ENCODE measurements at regions not wholly inside any gene's neighbourhood (a gene's known extent, or its start where the extent isn't known, plus 50 kb on each side); places are given as distances from the start of the nearest gene placed in this dataset.

GRCh38 chr6:44538131-44538806 is 150.8 kb downstream of the CDC5L start:
- no peak overlapping the region for H3K4me2 ChIP-seq (ENCODE audit: insufficient read depth, insufficient read length, low read length)
- H3K36me3 Mint-ChIP-seq (ENCODE audit: insufficient read depth in 1 of 3, low read depth in 3 of 3) = peaks cover 2 to 9% (median 6%) of the 10 kb centered on the region in 3 experiments; a peak in 4 of 7 replicates
- no peak overlapping the region for H4K5ac ChIP-seq (ENCODE audit: insufficient read length, low read depth, low read length)
- H3K9me3 ChIP-seq (ENCODE audit: control insufficient read depth, low read depth, low read length) = no peaks in the 10 kb centered on the region
- H3K79me1 ChIP-seq (ENCODE audit: insufficient read depth, low read depth, low read length, poor library complexity, severe bottlenecking) = no peaks in the 10 kb centered on the region
- no peak overlapping the region for H4K91ac ChIP-seq (ENCODE audit: insufficient read length, low read depth, low read length)
- H3K14ac ChIP-seq (ENCODE audit: insufficient read depth, low read length) = no peak overlapping the region
- H3K9me3 Mint-ChIP-seq = peaks cover 7 to 9% of the 10 kb centered on the region in 2 experiments; a peak in 3 of 5 replicates
- peaks cover 18 to 22% of the 10 kb centered on the region in 2 experiments for H3K4me1 Mint-ChIP-seq
- no peak for TF ChIP-seq CTCF (conservative IDR thresholded peaks at IDR 0.05)
- no peak overlapping the region for H4K8ac ChIP-seq (replicated peaks; ENCODE audit: insufficient read length, low read depth, low read length)
- H2AFZ ChIP-seq (ENCODE audit: low read length) = no peak overlapping the region
- no peaks in the 10 kb centered on the region for H4K20me1 ChIP-seq (ENCODE audit: control insufficient read depth, insufficient read depth, insufficient read length)
- no peak overlapping the region for H3K27ac ChIP-seq (ENCODE audit: insufficient read length, low read depth, low read length)
- no peaks in the 10 kb centered on the region for H3K27me3 ChIP-seq (ENCODE audit: insufficient read depth, low read length)
- H3K4me3 Mint-ChIP-seq = no peak overlapping the region
- DNase-seq = peak; percentile 12
- H2BK120ac ChIP-seq (ENCODE audit: low read depth, low read length, poor library complexity, severe bottlenecking) = no peak overlapping the region
- no peaks in the 10 kb centered on the region for H3K79me2 ChIP-seq (ENCODE audit: insufficient read depth, low read length)
- no CpG with 5 or more reads among the region's 7 CpGs for WGBS (ENCODE audit: extremely low coverage, insufficient read length, low lambda C conversion rate)
- no peak overlapping the region for H2BK5ac ChIP-seq (ENCODE audit: insufficient read length, low read length)
- no peak overlapping the region for H3T11ph ChIP-seq (ENCODE audit: low read length)
- H3K27me3 Mint-ChIP-seq (ENCODE audit: low read depth) = peaks cover 3% of the 10 kb centered on the region; the same call in 1 of the 2 replicates
- H2BK20ac ChIP-seq (ENCODE audit: low read depth, low read length, poor library complexity, severe bottlenecking) = no peak overlapping the region
- no peak overlapping the region for H2BK15ac ChIP-seq (ENCODE audit: low read depth, low read length)
- no peak overlapping the region for H2AK5ac ChIP-seq (ENCODE audit: insufficient read length, low read length)
- H3K27ac Mint-ChIP-seq = no peak overlapping the region
- peaks cover 5% of the 10 kb centered on the region; the same call in 1 of the 2 replicates for H3K4me1 ChIP-seq (ENCODE audit: insufficient read depth, low read length)
- H3K23me2 ChIP-seq (ENCODE audit: insufficient read length, low read depth, low read length, poor library complexity, severe bottlenecking) = peaks cover 4% of the 10 kb centered on the region
- H3K4ac ChIP-seq (ENCODE audit: low read depth, low read length) = no peak overlapping the region
- no peak overlapping the region for H3K23ac ChIP-seq (ENCODE audit: insufficient read length, low read depth, low read length)
- H3K9ac ChIP-seq (ENCODE audit: extremely low read depth, insufficient read length, low read length) = no peak overlapping the region
- H2BK12ac ChIP-seq (ENCODE audit: insufficient read length, low read depth, low read length) = no peak overlapping the region
- no peak overlapping the region for H3K18ac ChIP-seq (ENCODE audit: insufficient read length, low read depth, low read length)
- H3K56ac ChIP-seq (ENCODE audit: insufficient read length, low read depth, low read length) = no peak overlapping the region

Data from H9 (cell line).